ENCODE measurements at regions not wholly inside any gene's neighbourhood (a gene's known extent, or its start where the extent isn't known, plus 50 kb on each side); places are given as distances from the start of the nearest gene placed in this dataset.
"Not testable (repeated sequence)": the region's sequence is repeated elsewhere in the genome, so short reads cannot be mapped to it uniquely, and the experiment has no call there.

GRCh38 chr5:25448190-25448621, 803.4 kb upstream of the CDH10 start:
- H3K27me3 ChIP-seq (ENCODE audit: control insufficient read depth in 1 of 2, insufficient read depth in 2 of 2, low read length in 2 of 2): no peaks in the 10 kb centered on the region
- no peak overlapping the region for H3K27ac ChIP-seq (ENCODE audit: low read depth in 1 of 2, low read length in 2 of 2)
- no peak overlapping the region for H3K4me3 ChIP-seq (ENCODE audit: low read length)
- H3K27ac Mint-ChIP-seq: no peak overlapping the region
- DNase-seq: no peak
- H3K4me1 ChIP-seq (ENCODE audit: insufficient read depth, low read length): no peaks in the 10 kb centered on the region
- H3K4me1 Mint-ChIP-seq (ENCODE audit: low read depth): no peaks in the 10 kb centered on the region
- CTCF ChIA-PET: no interaction called here
- ATAC-seq (ENCODE audit: poor library complexity): no peak
- H3K36me3 ChIP-seq (ENCODE audit: insufficient read depth, low read length): no peaks in the 10 kb centered on the region
- no peak for TF ChIP-seq CTCF (IDR thresholded peaks at IDR 0.05)
- peaks cover 0 to 8% of the 10 kb centered on the region in 2 experiments for H3K9me3 ChIP-seq (ENCODE audit: control insufficient read depth in 1 of 2, insufficient read depth in 1 of 2, low read length in 2 of 2)
- H3K4me3 Mint-ChIP-seq: no peak overlapping the region
- no peaks in the 10 kb centered on the region for H3K36me3 Mint-ChIP-seq (ENCODE audit: low read depth)
- POLR2A ChIA-PET: no interaction called here
- no peaks in the 10 kb centered on the region for H3K27me3 Mint-ChIP-seq
- intact Hi-C loops (cut with DNase I, micrococcal nuclease): no loop called here
- peaks cover 9% of the 10 kb centered on the region for H3K9me3 Mint-ChIP-seq

- ATAC-seq (ENCODE audit: poor library complexity); H3K4me3 Mint-ChIP-seq; CTCF ChIA-PET; intact Hi-C loops (cut with DNase I, micrococcal nuclease); H3K36me3 ChIP-seq (ENCODE audit: insufficient read depth, low read length); H3K27me3 ChIP-seq (ENCODE audit: control insufficient read depth in 1 of 2, insufficient read depth in 2 of 2, low read length in 2 of 2); H3K4me1 ChIP-seq (ENCODE audit: insufficient read depth, low read length); H3K27me3 Mint-ChIP-seq; H3K4me3 ChIP-seq (ENCODE audit: low read length); H3K36me3 Mint-ChIP-seq (ENCODE audit: low read depth); POLR2A ChIA-PET; DNase-seq; H3K4me1 Mint-ChIP-seq (ENCODE audit: low read depth); H3K27ac Mint-ChIP-seq; H3K9me3 ChIP-seq (ENCODE audit: control insufficient read depth in 1 of 2, insufficient read depth in 1 of 2, low read length in 2 of 2); H3K27ac ChIP-seq (ENCODE audit: low read depth in 1 of 2, low read length in 2 of 2): not testable (repeated sequence)
- H3K9me3 Mint-ChIP-seq: peaks cover 11% of the 10 kb centered on the region
Measured at GRCh38 chr5:25446061-25446420, 801.3 kb upstream of the CDH10 start.

- H3K9me3 ChIP-seq (ENCODE audit: control insufficient read depth in 1 of 2, insufficient read depth in 1 of 2, low read length in 2 of 2); H3K36me3 ChIP-seq (ENCODE audit: insufficient read depth, low read length); H3K27me3 Mint-ChIP-seq; H3K27ac Mint-ChIP-seq; H3K27ac ChIP-seq (ENCODE audit: low read depth in 1 of 2, low read length in 2 of 2); H3K4me1 ChIP-seq (ENCODE audit: insufficient read depth, low read length); POLR2A ChIA-PET; ATAC-seq (ENCODE audit: poor library complexity); H3K4me3 ChIP-seq (ENCODE audit: low read length); DNase-seq; H3K36me3 Mint-ChIP-seq (ENCODE audit: low read depth); H3K27me3 ChIP-seq (ENCODE audit: control insufficient read depth in 1 of 2, insufficient read depth in 2 of 2, low read length in 2 of 2); H3K4me1 Mint-ChIP-seq (ENCODE audit: low read depth); intact Hi-C loops (cut with DNase I, micrococcal nuclease); H3K4me3 Mint-ChIP-seq; CTCF ChIA-PET: not testable (repeated sequence)
- peaks cover 11% of the 10 kb centered on the region for H3K9me3 Mint-ChIP-seq
Measured at GRCh38 chr5:25445381-25446060, 800.7 kb upstream of the CDH10 start.

GRCh38 chr5:25444697-25445096, 799.9 kb upstream of the CDH10 start:
- ChIA-PET CTCF (no interaction called here), POLR2A (no interaction called here)
- peaks cover 6% of the 10 kb centered on the region for H3K9me3 Mint-ChIP-seq
- H3K4me1 ChIP-seq (ENCODE audit: insufficient read depth, low read length): no peaks in the 10 kb centered on the region
- DNase-seq: no peak
- no peak overlapping the region for H3K4me3 ChIP-seq (ENCODE audit: low read length)
- intact Hi-C loops (cut with DNase I, micrococcal nuclease): no loop called here
- H3K36me3 Mint-ChIP-seq (ENCODE audit: low read depth): no peaks in the 10 kb centered on the region
- TF ChIP-seq CTCF (IDR thresholded peaks at IDR 0.05): no peak
- H3K4me3 Mint-ChIP-seq: no peak overlapping the region
- no peaks in the 10 kb centered on the region for H3K4me1 Mint-ChIP-seq (ENCODE audit: low read depth)
- no peak for ATAC-seq (ENCODE audit: poor library complexity)
- H3K27me3 Mint-ChIP-seq: no peaks in the 10 kb centered on the region
- no peak overlapping the region for H3K27ac ChIP-seq (ENCODE audit: low read depth in 1 of 2, low read length in 2 of 2)
- H3K9me3 ChIP-seq (ENCODE audit: control insufficient read depth in 1 of 2, insufficient read depth in 1 of 2, low read length in 2 of 2): peaks cover 0 to 8% of the 10 kb centered on the region in 2 experiments
- no peak overlapping the region for H3K27ac Mint-ChIP-seq
- H3K27me3 ChIP-seq (ENCODE audit: control insufficient read depth in 1 of 2, insufficient read depth in 2 of 2, low read length in 2 of 2): no peaks in the 10 kb centered on the region
- H3K36me3 ChIP-seq (ENCODE audit: insufficient read depth, low read length): no peaks in the 10 kb centered on the region

Data from CD4-positive, alpha-beta T cell (primary cell).